OCI-LY1 (cell line): ENCODE measurements at regions not wholly inside any gene's neighbourhood (a gene's known extent, or its start where the extent isn't known, plus 50 kb on each side); places are given as distances from the start of the nearest gene placed in this dataset.

Source experiments
- H2AFZ ChIP-seq: fragments of 200-600 bp; sonication (generic), shearing (Covaris generic); 2 replicates; pipeline ENCODE4 v1.6.0; 2014; ENCODE audit warnings: antibody characterized with exemption, mild to moderate bottlenecking, low read length
- H3F3A ChIP-seq: fragments of 200-600 bp; sonication (generic), shearing (Covaris generic); 2 replicates; pipeline ENCODE4 v1.6.0; 2014; ENCODE audit warnings: mild to moderate bottlenecking, antibody characterized with exemption, low read length, moderate library complexity; ENCODE audit not compliant: insufficient read depth
- H3K27ac ChIP-seq: fragments of 200-600 bp; sonication (generic); 2 replicates; pipeline ENCODE4 v1.5.1; 2014; ENCODE audit warnings: low read length, mixed run types, mild to moderate bottlenecking, low read depth; ENCODE audit not compliant: poor library complexity, severe bottlenecking
- H3K27me3 ChIP-seq: fragments of 200-600 bp; sonication (generic); 2 replicates; pipeline ENCODE4 v1.6.0; 2014; ENCODE audit warnings: antibody characterized with exemption, mild to moderate bottlenecking, low read length, moderate library complexity; ENCODE audit not compliant: insufficient read depth
- H3K36me3 ChIP-seq: fragments of 200-600 bp; sonication (generic); 2 replicates; pipeline ENCODE4 v1.6.1; 2014; ENCODE audit warnings: mild to moderate bottlenecking, antibody characterized with exemption, low read length, moderate library complexity, mixed read lengths; ENCODE audit not compliant: insufficient read depth
- H3K4me1 ChIP-seq: fragments of 200-600 bp; sonication (generic); 2 replicates; pipeline ENCODE4 v1.5.1; 2014; ENCODE audit warnings: mild to moderate bottlenecking, low read length, moderate library complexity; ENCODE audit not compliant: insufficient read depth, severe bottlenecking
- H3K4me2 ChIP-seq: fragments of 200-600 bp; sonication (generic), shearing (Covaris generic); 2 replicates; pipeline ENCODE4 v1.6.1; 2014; ENCODE audit warnings: low read length
- H3K4me3 ChIP-seq: fragments of 200-600 bp; sonication (generic); 2 replicates; pipeline ENCODE4 v1.5.1; 2014; ENCODE audit warnings: low read length, low read depth, mild to moderate bottlenecking, mixed read lengths; ENCODE audit not compliant: poor library complexity, severe bottlenecking
- H3K79me2 ChIP-seq: fragments of 200-600 bp; shearing (Covaris generic); 2 replicates; pipeline ENCODE4 v1.6.1; 2016; ENCODE audit warnings: mixed run types, low read length, mixed read lengths; ENCODE audit not compliant: insufficient read depth
- H3K9ac ChIP-seq: fragments of 200-600 bp; sonication (generic), shearing (Covaris generic); 2 replicates; pipeline ENCODE4 v1.6.1; 2014; ENCODE audit warnings: mild to moderate bottlenecking, low read length, mixed read lengths
- H3K9me2 ChIP-seq: fragments of 200-600 bp; sonication (generic), shearing (Covaris generic); 2 replicates; pipeline ENCODE4 v1.6.1; 2014; ENCODE audit warnings: low read depth, mild to moderate bottlenecking, low read length, mixed read lengths
- H3K9me3 ChIP-seq: fragments of 200-600 bp; shearing (Covaris generic); 2 replicates; pipeline ENCODE4 v1.6.1; 2014; ENCODE audit warnings: low read length, mixed read lengths
- H4K20me1 ChIP-seq: fragments of 200-600 bp; sonication (generic), shearing (Covaris generic); 2 replicates; pipeline ENCODE4 v1.6.0; 2016; ENCODE audit warnings: mild to moderate bottlenecking, low read length; ENCODE audit not compliant: insufficient read depth
- EZH2 ChIP-seq: fragments of 200-600 bp; sonication (generic), shearing (Covaris generic); IDR thresholded peaks from 2 replicates; pipeline ENCODE4 v1.8.0; 2017; ENCODE audit warnings: borderline replicate concordance, mixed run types, mild to moderate bottlenecking, antibody characterized with exemption, low read length, moderate library complexity, mixed read lengths
- TF ChIP-seq, protein P1 (sequence below): fragments of 200-600 bp; sonication (generic), shearing (Covaris generic); IDR thresholded peaks from 2 replicates; pipeline ENCODE4 v1.5.1; 2017; ENCODE audit warnings: mild to moderate bottlenecking, antibody characterized with exemption, low read length, moderate library complexity, mixed read lengths

- Histone ChIP-seq H3K4me3 (no peak overlapping the region), H3K9me2 (no peaks in the 10 kb centered on the region), H3K27ac (no peak overlapping the region), H3F3A (no peaks in the 10 kb centered on the region), H3K4me2 (no peak overlapping the region), H3K4me1 (no peaks in the 10 kb centered on the region), H4K20me1 (no peaks in the 10 kb centered on the region), H3K36me3 (no peaks in the 10 kb centered on the region), H3K79me2 (no peaks in the 10 kb centered on the region), H2AFZ (no peak overlapping the region), H3K27me3 (peaks cover 15% of the 10 kb centered on the region), H3K9me3 (no peaks in the 10 kb centered on the region), H3K9ac (no peak overlapping the region)
- TF ChIP-seq, protein P1, sequence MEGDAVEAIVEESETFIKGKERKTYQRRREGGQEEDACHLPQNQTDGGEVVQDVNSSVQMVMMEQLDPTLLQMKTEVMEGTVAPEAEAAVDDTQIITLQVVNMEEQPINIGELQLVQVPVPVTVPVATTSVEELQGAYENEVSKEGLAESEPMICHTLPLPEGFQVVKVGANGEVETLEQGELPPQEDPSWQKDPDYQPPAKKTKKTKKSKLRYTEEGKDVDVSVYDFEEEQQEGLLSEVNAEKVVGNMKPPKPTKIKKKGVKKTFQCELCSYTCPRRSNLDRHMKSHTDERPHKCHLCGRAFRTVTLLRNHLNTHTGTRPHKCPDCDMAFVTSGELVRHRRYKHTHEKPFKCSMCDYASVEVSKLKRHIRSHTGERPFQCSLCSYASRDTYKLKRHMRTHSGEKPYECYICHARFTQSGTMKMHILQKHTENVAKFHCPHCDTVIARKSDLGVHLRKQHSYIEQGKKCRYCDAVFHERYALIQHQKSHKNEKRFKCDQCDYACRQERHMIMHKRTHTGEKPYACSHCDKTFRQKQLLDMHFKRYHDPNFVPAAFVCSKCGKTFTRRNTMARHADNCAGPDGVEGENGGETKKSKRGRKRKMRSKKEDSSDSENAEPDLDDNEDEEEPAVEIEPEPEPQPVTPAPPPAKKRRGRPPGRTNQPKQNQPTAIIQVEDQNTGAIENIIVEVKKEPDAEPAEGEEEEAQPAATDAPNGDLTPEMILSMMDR: no peak
- no peak for TF ChIP-seq EZH2
These were observed 90.0 kb downstream of the FAM43A start for GRCh38 chr3:194775731-194776130.

GRCh38 chr3:194777729-194778128 lies 92.0 kb downstream of the FAM43A start:
- H3K27ac ChIP-seq: no peak overlapping the region
- no peaks in the 10 kb centered on the region for H3K9me2 ChIP-seq
- no peaks in the 10 kb centered on the region for H3K36me3 ChIP-seq
- H3K4me1 ChIP-seq: no peaks in the 10 kb centered on the region
- H2AFZ ChIP-seq: no peak overlapping the region
- H4K20me1 ChIP-seq: no peaks in the 10 kb centered on the region
- H3K9ac ChIP-seq: no peak overlapping the region
- peaks cover 12% of the 10 kb centered on the region for H3K27me3 ChIP-seq
- no peak overlapping the region for H3K4me2 ChIP-seq
- H3K9me3 ChIP-seq: no peaks in the 10 kb centered on the region
- TF ChIP-seq EZH2: no peak
- no peaks in the 10 kb centered on the region for H3F3A ChIP-seq
- H3K4me3 ChIP-seq: no peak overlapping the region
- no peaks in the 10 kb centered on the region for H3K79me2 ChIP-seq

DNA sequence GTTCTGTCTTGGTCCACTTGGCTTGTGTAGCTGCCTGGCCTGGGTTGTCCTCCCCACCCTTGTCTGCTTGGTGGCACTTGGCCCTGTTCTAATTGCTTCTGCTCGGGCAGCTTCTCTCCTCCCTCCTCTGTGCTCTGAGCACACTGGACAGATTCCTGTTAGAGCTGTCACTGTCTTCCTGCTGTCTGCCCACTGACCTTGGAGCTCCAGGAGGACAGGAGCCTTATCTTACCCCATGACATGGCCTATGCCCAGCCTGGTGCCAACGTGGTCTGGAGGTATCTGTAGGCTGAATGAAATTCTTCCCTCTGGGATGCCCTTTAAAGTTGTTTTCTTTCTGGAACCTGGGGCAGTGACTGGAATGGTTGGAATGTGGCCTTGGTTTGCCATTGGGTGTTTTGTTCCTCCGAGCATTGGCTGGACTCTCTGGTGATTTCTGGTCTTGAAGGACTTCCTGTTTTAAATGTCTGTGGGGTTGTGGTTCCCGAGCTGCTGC lies 94.1 kb downstream of the FAM43A start:
- no peaks in the 10 kb centered on the region for H3F3A ChIP-seq
- no peak overlapping the region for H3K9ac ChIP-seq
- H3K27ac ChIP-seq: no peak overlapping the region
- H3K36me3 ChIP-seq: no peaks in the 10 kb centered on the region
- H3K79me2 ChIP-seq: no peaks in the 10 kb centered on the region
- H3K9me3 ChIP-seq: no peaks in the 10 kb centered on the region
- no peak overlapping the region for H3K4me3 ChIP-seq
- no peak for TF ChIP-seq EZH2
- TF ChIP-seq, protein P1: no peak
- no peaks in the 10 kb centered on the region for H3K9me2 ChIP-seq
- H3K4me2 ChIP-seq: no peak overlapping the region
- no peaks in the 10 kb centered on the region for H4K20me1 ChIP-seq
- no peaks in the 10 kb centered on the region for H3K4me1 ChIP-seq
- peaks cover 17% of the 10 kb centered on the region for H3K27me3 ChIP-seq
- H2AFZ ChIP-seq: no peak overlapping the region

DNA sequence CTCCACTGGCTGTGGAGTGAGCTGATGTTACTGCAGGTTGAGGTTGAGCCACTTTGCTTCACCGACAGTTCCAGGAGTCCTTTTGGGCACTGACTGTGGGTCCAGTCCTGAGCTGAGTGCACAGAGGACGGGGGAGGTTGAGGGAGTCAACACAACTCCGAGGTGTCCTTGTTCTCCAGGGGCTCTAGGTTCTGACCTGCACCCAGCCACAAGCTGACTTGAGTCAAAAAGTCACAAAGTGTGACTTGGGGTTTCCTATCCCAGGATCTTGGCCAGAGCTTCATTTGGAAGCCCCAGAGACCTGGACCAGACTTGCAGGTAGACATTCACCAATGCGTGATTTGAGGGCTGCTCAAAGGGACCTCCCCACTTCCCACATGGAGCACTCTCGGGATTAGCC lies 95.0 kb downstream of the FAM43A start:
- H3K9me3 ChIP-seq: no peaks in the 10 kb centered on the region
- H4K20me1 ChIP-seq: no peaks in the 10 kb centered on the region
- no peak overlapping the region for H2AFZ ChIP-seq
- no peak overlapping the region for H3K27ac ChIP-seq
- H3K79me2 ChIP-seq: no peaks in the 10 kb centered on the region
- H3K36me3 ChIP-seq: no peaks in the 10 kb centered on the region
- H3K4me3 ChIP-seq: no peak overlapping the region
- TF ChIP-seq EZH2: no peak
- TF ChIP-seq, protein P1: no peak
- no peak overlapping the region for H3K9ac ChIP-seq
- H3K9me2 ChIP-seq: no peaks in the 10 kb centered on the region
- H3K4me2 ChIP-seq: no peak overlapping the region
- no peaks in the 10 kb centered on the region for H3F3A ChIP-seq
- no peaks in the 10 kb centered on the region for H3K4me1 ChIP-seq
- peaks cover 11% of the 10 kb centered on the region for H3K27me3 ChIP-seq
